ENCODE measurements at regions not wholly inside any gene's neighbourhood (a gene's known extent, or its start where the extent isn't known, plus 50 kb on each side); places are given as distances from the start of the nearest gene placed in this dataset.

DNA sequence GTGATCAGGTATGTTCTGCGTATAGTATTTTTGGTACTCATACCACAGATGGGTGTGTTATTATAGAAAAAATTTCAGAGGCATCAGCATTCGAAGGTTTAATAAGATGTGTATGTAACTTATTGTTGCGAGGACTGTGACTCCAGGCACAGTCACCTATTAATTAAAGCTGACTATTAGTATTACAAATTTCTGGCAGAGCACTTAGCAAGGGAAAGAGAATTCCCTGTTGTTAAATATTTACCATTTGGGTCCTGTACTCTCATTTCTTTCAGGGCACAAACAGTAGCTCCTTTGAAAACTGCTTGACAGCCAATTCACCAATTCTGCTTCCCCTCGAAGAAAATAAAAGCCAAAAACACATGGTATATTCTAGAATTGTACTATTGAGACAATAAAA, 653.8 kb downstream of the ELAVL2 start:
- H3K9me3 Mint-ChIP-seq = no peaks in the 10 kb centered on the region
- no peaks in the 10 kb centered on the region for H3K4me1 Mint-ChIP-seq (ENCODE audit: unreplicated experiment)
- H3K4me3 Mint-ChIP-seq = no peak overlapping the region
- no peaks in the 10 kb centered on the region for H3K36me3 Mint-ChIP-seq
- H3K27me3 Mint-ChIP-seq = no peaks in the 10 kb centered on the region
- TF ChIP-seq CTCF (conservative IDR thresholded peaks at IDR 0.05) = no peak
- H3K27ac Mint-ChIP-seq = no peak overlapping the region
- DNase-seq (ENCODE audit: extremely low spot score, unreplicated experiment) = no peak

- Mint-ChIP-seq H3K36me3 (no peaks in the 10 kb centered on the region), H3K4me1 (ENCODE audit: unreplicated experiment) (no peaks in the 10 kb centered on the region), H3K9me3 (no peaks in the 10 kb centered on the region), H3K27ac (no peak overlapping the region), H3K4me3 (no peak overlapping the region), H3K27me3 (no peaks in the 10 kb centered on the region)
- TF ChIP-seq CTCF (conservative IDR thresholded peaks at IDR 0.05) = no peak
- no peak for DNase-seq (ENCODE audit: extremely low spot score, unreplicated experiment)
Observed at GRCh38 chr9:23172979-23173637, 652.9 kb downstream of the ELAVL2 start.

GRCh38 chr9:23194281-23194680, 631.8 kb downstream of the ELAVL2 start:
- TF ChIP-seq CTCF (conservative IDR thresholded peaks at IDR 0.05) = no peak
- no peaks in the 10 kb centered on the region for H3K4me1 Mint-ChIP-seq (ENCODE audit: unreplicated experiment)
- no peak overlapping the region for H3K27ac Mint-ChIP-seq

GRCh38 chr9:23215688-23216087, 610.4 kb downstream of the ELAVL2 start:
- no peak overlapping the region for H3K4me3 Mint-ChIP-seq
- H3K4me1 Mint-ChIP-seq (ENCODE audit: unreplicated experiment) = no peaks in the 10 kb centered on the region
- H3K27me3 Mint-ChIP-seq = no peaks in the 10 kb centered on the region
- TF ChIP-seq CTCF (conservative IDR thresholded peaks at IDR 0.05) = no peak
- H3K27ac Mint-ChIP-seq = no peak overlapping the region
- no peaks in the 10 kb centered on the region for H3K9me3 Mint-ChIP-seq
- H3K36me3 Mint-ChIP-seq = no peaks in the 10 kb centered on the region
- DNase-seq (ENCODE audit: extremely low spot score, unreplicated experiment) = no peak

More at GRCh38 chr9:23194281-23194680, 631.8 kb downstream of the ELAVL2 start:
- Mint-ChIP-seq H3K4me3 (no peak overlapping the region), H3K36me3 (no peaks in the 10 kb centered on the region), H3K27me3 (peaks cover 2% of the 10 kb centered on the region), H3K9me3 (no peaks in the 10 kb centered on the region)
- no peak for DNase-seq (ENCODE audit: extremely low spot score, unreplicated experiment)

DNA sequence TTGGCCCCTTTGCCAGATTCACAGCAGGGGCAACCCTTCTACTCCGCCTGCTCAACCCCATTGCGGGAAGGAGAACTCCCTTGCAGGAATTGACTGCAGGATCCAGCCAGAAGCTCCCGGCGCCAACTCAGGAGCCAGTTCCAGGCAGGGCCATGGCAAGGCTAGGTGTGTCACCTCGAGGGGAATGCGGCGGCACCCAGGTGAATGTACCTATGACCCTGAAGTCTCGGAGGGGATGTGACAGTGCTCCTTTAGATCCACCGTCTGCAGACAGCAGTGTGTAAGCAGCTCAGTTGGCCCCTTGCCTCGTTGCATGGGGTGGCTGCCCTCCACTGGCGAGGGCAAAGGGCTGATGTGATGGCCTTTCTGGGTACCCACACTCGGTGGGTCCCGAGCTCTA, 606.6 kb downstream of the ELAVL2 start:
- Mint-ChIP-seq H3K4me3 (no peak overlapping the region), H3K9me3 (no peaks in the 10 kb centered on the region), H3K36me3 (no peaks in the 10 kb centered on the region), H3K4me1 (ENCODE audit: unreplicated experiment) (no peaks in the 10 kb centered on the region), H3K27ac (no peak overlapping the region), H3K27me3 (no peaks in the 10 kb centered on the region)
- DNase-seq (ENCODE audit: extremely low spot score, unreplicated experiment) = no peak
- no peak for TF ChIP-seq CTCF (conservative IDR thresholded peaks at IDR 0.05)

DNA sequence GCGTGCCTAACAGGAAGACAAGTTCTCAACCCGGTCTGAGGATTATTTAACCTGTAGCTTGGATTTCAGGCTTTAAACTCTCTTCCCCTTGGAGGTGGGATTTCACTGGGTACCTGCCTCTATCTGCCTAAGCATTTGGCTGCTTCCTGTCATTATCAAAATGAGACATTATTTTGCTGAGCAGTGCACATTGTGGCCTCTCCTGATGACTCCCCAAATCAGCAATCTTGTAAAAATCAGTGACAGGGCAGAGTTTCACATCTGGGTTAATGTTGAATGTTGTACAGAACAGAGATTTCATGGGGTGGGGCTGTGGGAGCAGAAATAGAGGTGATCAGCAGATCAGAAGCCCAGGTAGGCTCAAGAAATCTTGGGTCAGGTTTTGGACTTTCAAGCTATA, 605.9 kb downstream of the ELAVL2 start:
- H3K27ac Mint-ChIP-seq = no peak overlapping the region
- no peak for TF ChIP-seq CTCF (conservative IDR thresholded peaks at IDR 0.05)
- no peaks in the 10 kb centered on the region for H3K9me3 Mint-ChIP-seq

More for the DNA sequence above, 605.9 kb downstream of the ELAVL2 start:
- H3K27me3 Mint-ChIP-seq = no peaks in the 10 kb centered on the region
- no peaks in the 10 kb centered on the region for H3K36me3 Mint-ChIP-seq
- no peak for DNase-seq (ENCODE audit: extremely low spot score, unreplicated experiment)
- no peak overlapping the region for H3K4me3 Mint-ChIP-seq
- H3K4me1 Mint-ChIP-seq (ENCODE audit: unreplicated experiment) = no peaks in the 10 kb centered on the region

All from type B pancreatic cell (in vitro differentiated cells).